CD4-positive, alpha-beta T cell treated with Interleukin-12 subunit alpha and Interleukin-12 subunit beta, for 1 hour (primary cell): ENCODE measurements at regions not wholly inside any gene's neighbourhood (a gene's known extent, or its start where the extent isn't known, plus 50 kb on each side); places are given as distances from the start of the nearest gene placed in this dataset.
"Not testable (repeated sequence)": the region's sequence is repeated elsewhere in the genome, so short reads cannot be mapped to it uniquely, and the experiment has no call there.

Experiments used
- DNase-seq: peaks from one replicate; pipeline ENCODE4 v3.0.0-alpha.2; 2020

DNA sequence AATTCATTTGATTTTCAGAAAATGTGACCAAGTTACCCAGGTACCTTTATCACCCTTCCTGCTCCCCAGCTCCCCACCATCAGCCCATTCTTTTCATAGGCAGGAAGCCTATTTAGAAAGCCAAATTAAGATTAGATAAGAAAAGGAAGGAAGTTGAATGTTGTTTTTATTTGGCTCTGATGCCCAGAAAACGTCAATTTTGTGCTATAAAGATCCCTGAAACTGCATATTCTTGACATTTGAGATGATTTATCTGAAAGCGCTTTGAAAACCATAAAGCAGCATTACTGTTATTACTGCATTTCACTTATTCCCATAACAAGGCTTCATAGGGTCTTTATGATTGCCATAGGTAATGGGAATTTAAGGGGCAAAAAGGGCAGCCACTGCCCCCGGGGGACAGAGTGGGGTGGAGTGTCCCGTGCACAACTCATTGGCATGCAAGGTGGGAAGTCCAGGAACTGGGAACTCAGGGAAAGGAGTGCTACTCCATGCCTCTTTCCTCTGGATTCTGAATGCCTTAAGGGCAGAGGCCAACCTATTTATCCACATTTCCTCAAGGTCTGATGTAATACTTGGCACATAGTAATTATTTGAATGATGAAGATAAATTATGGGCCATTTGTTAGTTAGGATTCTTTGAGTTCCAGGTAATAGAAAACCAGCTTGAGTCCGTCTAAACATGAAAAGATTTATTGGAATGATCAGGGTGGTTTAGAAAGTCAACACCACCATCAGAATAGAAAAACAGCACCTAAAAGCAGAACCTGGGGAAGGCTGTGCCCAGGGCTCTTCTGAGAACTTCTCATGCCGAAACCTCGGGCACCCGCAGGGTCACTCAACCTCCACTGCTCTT, 100.6 kb upstream of the ELMO1 start:
- DNase-seq: no peak

DNA sequence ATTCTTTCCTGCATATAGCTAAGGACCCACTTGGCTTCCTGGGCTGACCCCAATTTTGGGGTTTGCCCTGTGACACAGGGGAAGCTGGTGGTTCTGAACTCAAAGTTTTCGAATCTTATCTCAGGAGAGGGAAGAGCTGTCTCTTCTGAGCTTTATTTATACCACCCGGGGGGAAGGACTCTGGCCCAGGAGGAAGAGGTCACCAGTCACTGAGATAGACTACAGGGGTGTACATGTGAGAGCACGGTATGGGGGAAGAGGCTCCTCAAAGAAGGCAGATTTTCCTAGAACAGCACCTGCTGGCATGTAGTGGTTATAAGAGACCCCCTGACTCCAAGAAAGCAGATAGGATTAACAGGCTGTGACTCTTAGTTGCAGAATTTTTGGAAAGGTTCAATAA, 101.8 kb upstream of the ELMO1 start:
- no peak for DNase-seq

GRCh38 chr7:37550872-37551271, 102.2 kb upstream of the ELMO1 start:
- DNase-seq: no peak

DNA sequence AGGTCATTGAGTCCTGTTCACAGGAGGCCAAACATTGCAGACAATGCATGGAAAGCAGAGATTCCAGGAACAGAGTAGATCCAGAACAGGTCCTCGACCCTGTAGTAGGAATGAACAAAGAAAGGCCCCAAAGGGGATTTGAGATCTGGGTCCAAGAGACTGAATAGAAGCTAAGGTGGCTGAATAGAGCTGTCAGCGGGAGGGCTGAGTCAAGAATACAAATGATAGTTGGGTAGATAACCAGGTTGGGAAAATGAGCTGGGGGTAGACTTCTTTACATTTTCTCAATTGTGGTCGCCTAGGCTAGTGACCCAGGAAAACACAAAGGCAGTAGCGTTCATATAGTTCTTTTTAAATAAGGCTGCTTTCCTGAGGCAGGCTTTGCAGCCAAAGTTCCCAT, 103.4 kb upstream of the ELMO1 start:
- no peak for DNase-seq

GRCh38 chr7:37552439-37552838, 103.8 kb upstream of the ELMO1 start:
- not testable (repeated sequence) for DNase-seq

DNA sequence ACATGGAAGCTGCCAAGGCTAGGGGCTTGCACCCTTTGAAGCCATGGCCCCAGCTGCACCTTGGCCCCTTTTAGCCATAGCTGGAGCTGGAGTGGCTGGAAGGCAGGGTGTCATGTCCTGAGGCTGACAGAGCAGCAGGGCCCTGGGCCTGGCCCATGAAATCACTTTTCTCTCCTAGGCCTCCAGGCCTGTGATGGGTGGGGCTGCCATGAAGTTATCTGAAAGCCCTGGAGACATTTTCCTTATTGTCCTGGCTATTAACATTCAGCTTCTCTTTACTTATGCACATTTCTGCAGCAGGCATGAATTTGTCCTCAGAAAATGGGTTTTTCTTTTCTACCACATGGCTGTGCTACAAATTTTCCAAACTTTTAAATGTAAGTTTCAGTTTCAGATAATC, 106.9 kb upstream of the ELMO1 start:
- DNase-seq: no peak

DNA sequence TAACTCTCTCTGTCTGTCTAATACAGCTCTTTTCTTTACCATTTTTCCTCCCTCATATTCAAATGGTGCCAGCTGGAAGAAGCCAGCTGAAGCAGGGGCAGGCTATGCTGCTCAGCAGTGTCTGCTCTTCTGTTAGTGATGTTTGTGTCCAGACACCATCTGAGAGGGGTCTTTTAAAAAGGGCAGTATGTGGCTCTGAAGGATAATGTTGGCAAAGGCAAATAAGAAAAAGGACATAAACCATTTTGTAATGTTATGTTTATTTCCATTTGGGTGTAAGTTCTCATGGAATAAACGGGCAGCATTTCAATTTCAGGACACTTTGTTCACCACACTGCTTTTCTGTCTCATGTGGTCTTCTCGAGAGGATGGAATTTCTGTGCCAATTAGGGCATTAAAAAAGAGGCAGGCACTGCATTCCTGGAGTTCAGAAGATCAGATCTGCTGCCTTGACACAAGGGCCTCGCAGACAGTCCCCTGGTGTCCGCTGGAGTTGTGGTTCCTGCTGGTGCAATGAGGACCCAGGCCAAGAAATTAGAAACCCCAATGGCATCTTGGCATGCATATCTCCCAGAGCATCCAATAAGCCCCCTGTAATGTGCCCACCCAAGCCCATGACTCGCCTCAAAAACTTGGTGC, 109.0 kb upstream of the ELMO1 start:
- DNase-seq: no peak

DNA sequence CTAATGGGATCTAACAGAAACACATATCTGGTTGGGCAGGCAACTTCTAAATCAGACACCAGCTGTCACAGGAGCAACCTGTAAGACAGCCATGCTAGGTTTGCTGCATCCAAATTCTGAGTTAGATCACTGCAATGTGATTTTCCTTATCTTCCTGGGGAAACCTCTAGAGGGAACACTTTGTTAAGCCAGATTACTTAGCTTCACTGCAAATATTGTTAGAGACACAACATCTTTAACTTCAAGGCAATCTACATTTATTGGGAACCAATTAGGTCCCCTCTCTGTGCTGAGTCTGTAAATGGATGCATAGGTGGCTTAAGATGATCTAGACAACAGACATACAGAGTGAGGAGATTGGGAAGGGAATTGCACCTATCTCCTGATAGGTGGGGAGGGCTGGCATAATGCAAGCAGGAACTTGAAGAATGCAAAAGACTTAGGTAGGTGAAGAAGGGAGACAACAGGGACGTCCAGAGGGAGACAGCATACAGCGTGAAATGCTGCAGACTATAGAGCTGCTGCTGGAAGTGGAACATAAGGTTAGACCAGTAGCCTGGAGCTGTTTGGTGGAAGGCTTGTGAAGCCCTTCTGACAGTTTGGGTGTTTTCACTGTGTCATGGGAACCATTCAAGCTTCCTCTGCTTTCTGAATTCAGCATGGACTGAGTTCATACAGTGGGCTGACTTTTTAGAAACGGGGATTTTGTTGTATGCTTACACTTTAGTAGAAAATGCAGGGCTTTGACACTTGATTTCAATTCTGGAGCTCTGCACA, 109.8 kb upstream of the ELMO1 start:
- DNase-seq: no peak

DNA sequence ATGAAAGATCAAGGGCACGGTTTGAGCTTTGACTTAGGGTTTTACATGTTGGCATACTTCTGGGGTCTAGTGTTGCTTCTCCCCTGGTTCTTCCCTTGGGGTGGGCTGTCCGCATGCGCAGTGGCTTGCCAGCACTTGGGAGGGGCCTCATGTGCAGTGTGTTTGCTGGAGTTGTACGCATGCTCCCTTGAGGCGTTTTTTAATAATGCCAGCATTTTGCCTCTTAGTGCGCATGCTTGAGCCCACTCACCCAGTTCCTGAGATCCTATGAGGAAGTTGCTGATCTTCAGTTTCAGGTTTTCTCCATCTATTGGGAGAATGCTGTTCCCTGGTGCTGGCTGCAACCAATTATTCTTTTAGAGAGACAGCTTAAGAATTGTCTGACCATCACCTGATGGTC, 113.4 kb upstream of the GPR141 start:
- no peak for DNase-seq

DNA sequence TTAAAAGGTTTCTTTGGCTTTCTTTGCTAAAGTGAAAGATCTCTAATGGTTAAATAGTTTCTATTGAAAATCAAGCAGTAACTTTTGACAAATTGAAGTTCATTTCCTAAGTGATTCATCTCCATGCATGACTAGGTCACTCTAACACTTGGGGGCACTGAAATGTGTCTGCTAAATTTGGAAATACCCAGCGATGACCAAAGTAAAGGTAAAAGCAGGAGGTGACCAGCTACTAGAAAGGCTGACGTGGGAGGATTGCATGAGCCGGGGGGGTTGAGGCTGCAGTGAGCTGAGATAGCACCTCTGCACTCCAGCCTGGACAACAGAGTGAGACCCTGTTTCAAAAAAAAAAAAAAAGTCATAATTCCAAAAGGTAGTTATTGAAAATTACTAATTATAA, 111.8 kb upstream of the GPR141 start:
- DNase-seq: no peak

GRCh38 chr7:37577412-37577811, 106.2 kb upstream of the GPR141 start:
- DNase-seq: no peak

DNA sequence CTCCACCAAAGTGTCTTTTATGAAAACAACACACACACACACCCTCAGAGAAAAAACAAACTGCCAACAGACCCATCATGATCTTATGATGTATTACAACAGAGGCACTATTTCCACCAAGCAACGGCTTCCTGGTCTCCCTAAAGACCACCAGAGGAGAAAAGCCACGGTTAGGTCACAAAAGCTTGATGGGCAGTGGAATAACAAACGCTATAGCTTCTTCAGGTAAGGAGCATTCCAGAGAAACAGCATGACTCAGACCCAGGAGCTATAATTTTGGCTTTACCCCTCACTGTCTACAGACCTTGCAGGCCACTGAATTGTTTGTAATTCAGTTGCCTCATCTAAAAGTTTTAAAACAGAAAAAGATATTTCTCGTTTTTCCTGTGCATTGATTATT, 105.7 kb upstream of the GPR141 start:
- DNase-seq: no peak

DNA sequence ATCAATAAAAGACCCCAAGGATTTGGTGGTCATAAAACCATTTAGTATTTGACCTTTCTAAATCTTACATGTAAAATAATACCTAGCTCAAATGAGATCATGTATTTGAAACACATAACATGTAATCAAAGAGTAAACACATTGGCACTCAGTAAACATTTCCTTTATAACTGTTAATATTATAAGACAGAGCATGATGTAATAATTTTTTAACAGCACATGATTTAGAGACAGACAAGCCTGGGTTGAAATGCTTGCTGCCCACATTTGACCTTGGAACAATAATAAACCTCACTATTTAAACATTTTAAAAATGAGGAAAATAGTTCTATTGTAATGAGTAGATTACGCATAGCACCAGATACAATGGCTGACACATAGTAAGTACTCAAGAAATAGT, 105.2 kb upstream of the GPR141 start:
- no peak for DNase-seq

GRCh38 chr7:37580376-37580775, 103.2 kb upstream of the GPR141 start:
- DNase-seq: no peak

GRCh38 chr7:37584651-37585463, 98.7 kb upstream of the GPR141 start:
- DNase-seq: not testable (repeated sequence)

DNA sequence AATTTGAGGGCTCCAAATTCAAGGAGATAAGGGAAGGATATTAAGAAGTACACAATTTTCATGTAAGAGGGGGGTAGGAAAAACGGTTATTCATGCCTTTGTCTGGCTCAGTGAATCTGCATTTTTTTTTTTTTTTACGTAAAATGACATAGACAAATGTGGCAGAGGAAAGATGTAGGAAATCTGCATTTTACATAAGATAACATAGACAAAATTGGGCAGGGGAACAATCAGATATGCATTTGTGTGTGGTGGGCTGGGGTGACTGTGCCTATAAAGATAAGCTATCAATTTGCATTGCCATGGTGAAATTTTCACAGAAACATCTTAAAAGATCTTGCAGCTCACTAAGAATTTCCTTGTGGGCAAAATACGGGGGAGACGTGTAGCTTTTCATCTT, 92.7 kb upstream of the GPR141 start:
- DNase-seq: no peak

DNA sequence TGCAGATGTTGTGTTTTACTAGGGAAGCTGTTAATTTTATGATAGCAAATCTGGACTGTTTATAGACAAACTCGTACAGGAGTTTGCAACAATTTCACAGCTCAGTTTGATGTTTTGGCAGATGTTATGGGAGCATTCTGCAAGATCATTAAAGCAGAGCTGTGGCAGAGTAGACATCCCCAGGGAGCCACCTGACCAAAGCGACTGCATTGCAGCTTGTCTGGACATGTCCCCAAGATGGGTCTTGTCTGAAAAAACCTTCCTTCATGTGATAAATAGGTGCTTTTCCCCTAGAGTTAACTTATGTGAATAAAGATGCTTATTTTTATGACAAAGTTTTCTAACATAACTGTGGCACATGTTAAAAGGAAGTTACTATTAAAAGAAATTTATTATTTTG, 91.2 kb upstream of the GPR141 start:
- DNase-seq: no peak

- DNase-seq: no peak
These were observed 89.0 kb upstream of the GPR141 start for GRCh38 chr7:37594602-37595001.

DNA sequence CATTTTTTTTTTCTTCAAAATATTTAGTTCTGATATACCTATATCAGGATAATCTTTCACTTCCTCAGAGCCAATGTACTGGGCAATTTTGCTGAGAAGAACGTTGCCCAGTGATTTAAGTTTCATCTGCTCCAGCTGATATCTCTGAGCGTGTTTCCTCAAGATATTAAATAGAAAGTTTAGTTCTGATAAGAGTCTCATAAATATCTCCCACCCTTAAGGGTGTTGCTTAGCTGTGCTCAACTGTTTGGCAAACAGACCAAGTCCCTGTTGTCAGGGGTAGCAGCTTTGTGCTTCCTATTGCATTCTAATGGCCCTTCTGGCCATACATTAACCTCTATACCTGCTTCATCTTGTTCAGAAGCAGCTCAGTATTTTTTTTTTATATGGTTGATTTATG, 84.7 kb upstream of the GPR141 start:
- DNase-seq: no peak

GRCh38 chr7:37601321-37601720, 82.2 kb upstream of the GPR141 start:
- DNase-seq: no peak

DNA sequence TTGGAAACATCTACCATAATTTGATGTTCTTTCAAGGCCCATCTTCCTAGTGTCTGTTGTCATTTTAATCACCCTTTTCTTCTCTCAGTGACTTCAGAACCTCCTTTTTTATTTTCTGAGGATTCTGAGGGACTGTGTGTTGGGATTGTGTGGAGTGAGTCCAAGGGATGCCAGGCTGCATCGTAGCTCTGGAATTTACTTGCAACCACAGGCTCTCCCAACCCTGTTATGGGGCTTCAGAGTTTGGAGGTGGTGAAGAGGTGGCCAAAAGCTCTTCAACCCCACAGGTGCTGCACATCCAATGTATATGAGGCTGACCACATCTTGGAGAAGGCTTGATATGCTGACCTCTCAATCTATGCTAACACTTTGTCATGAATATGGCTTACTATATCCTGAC, 79.5 kb upstream of the GPR141 start:
- no peak for DNase-seq

GRCh38 chr7:37617406-37617805, 66.2 kb upstream of the GPR141 start:
- not testable (repeated sequence) for DNase-seq

GRCh38 chr7:37633048-37633447, 50.5 kb upstream of the GPR141 start:
- peak; percentile 4 for DNase-seq
